ENCODE measurements at regions not wholly inside any gene's neighbourhood (a gene's known extent, or its start where the extent isn't known, plus 50 kb on each side); places are given as distances from the start of the nearest gene placed in this dataset.

DNA sequence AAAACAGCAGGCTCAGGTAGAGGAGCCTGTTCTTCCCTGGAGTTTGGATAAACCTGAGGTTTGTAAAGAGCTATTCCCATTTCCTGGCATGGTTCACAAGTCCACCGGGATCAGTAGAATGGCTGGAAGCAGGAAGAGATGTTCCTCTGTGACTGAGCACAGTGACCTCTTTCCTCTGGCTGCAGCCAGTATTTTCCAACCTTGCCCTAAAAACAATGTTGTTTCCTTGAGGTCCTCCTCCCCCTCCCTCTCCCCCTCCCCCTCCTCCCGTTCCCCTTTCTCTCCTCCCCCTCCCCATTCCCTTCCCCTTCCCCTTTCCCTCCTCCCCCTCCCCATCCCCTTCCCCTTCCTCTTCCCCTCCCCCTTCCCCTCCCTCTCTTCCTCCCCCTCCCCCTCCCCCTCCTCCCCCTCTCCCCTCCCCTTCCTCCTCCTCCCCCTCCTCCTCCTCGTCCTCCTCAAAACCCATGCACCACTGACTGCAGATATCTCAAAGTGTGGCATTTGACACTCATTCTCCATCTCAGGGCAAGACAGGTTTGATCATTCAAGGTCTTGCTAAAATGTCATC lies 58.9 kb upstream of the MON1B start:
- Histone ChIP-seq H3K27me3 (no peaks in the 10 kb centered on the region), H3K9me3 (no peaks in the 10 kb centered on the region), H3K27ac (no peak overlapping the region), H3K4me1 (no peaks in the 10 kb centered on the region), H3K36me3 (no peaks in the 10 kb centered on the region), H3K4me3 (no peak overlapping the region)
- intact Hi-C loops (cut with DNase I) = no loop called here
- no peak for TF ChIP-seq CTCF (IDR thresholded peaks at IDR 0.05)
- TF ChIP-seq POLR2A (IDR thresholded peaks at IDR 0.05) = no peak
- no peak for DNase-seq
- 38 to 46% methylated on average over 3 of the region's 3 CpGs for WGBS, 2 donors

GRCh38 chr16:77133706-77134105 lies 57.3 kb upstream of the MON1B start:
- intact Hi-C loops (cut with DNase I) = no loop called here
- Histone ChIP-seq H3K4me1 (no peaks in the 10 kb centered on the region), H3K9me3 (no peaks in the 10 kb centered on the region), H3K27me3 (no peaks in the 10 kb centered on the region), H3K27ac (no peak overlapping the region), H3K4me3 (no peak overlapping the region), H3K36me3 (no peaks in the 10 kb centered on the region)
- DNase-seq = no peak
- TF ChIP-seq CTCF (IDR thresholded peaks at IDR 0.05) (no peak), POLR2A (IDR thresholded peaks at IDR 0.05) (no peak)
- 44 to 57% methylated on average over 4 of the region's 4 CpGs for WGBS, 2 donors

- Histone ChIP-seq H3K4me1 (no peaks in the 10 kb centered on the region), H3K27me3 (no peaks in the 10 kb centered on the region), H3K4me3 (no peak overlapping the region), H3K27ac (no peak overlapping the region), H3K36me3 (no peaks in the 10 kb centered on the region), H3K9me3 (no peaks in the 10 kb centered on the region)
- 74 to 78% methylated on average over 3 of the region's 3 CpGs for WGBS, 2 donors
- no peak for DNase-seq
- intact Hi-C loops (cut with DNase I) = no loop called here
- TF ChIP-seq CTCF (IDR thresholded peaks at IDR 0.05) (no peak), POLR2A (IDR thresholded peaks at IDR 0.05) (no peak)
Observed at GRCh38 chr16:77137045-77137444, 53.9 kb upstream of the MON1B start.

Small RNAs in the stretch of these regions (small RNA-seq; reads per million reads assigned to genes)
- gene MIR4719 = 0 reads per million in 4 donors
